ENCODE measurements at regions not wholly inside any gene's neighbourhood (a gene's known extent, or its start where the extent isn't known, plus 50 kb on each side); places are given as distances from the start of the nearest gene placed in this dataset.

DNA sequence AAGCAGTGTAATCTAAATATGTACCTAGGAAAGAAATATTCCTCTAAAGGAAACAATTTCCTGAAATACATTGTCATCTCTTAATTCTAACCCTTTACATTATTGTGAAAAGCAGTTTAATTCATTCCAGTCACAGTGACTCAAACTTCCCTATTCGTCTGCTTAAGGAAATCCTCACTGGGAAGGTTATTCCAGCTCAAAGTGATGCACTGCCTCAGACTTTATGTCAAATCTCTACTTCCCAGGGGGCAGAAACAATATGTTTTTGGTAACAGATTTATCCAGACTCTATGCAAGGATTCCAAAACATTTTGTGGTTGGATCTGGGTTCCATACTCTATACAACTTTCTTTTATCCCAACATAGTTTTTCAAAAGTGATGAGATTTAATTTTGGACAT lies 145.2 kb downstream of the NTMT2 start:
- TF ChIP-seq, protein P1, sequence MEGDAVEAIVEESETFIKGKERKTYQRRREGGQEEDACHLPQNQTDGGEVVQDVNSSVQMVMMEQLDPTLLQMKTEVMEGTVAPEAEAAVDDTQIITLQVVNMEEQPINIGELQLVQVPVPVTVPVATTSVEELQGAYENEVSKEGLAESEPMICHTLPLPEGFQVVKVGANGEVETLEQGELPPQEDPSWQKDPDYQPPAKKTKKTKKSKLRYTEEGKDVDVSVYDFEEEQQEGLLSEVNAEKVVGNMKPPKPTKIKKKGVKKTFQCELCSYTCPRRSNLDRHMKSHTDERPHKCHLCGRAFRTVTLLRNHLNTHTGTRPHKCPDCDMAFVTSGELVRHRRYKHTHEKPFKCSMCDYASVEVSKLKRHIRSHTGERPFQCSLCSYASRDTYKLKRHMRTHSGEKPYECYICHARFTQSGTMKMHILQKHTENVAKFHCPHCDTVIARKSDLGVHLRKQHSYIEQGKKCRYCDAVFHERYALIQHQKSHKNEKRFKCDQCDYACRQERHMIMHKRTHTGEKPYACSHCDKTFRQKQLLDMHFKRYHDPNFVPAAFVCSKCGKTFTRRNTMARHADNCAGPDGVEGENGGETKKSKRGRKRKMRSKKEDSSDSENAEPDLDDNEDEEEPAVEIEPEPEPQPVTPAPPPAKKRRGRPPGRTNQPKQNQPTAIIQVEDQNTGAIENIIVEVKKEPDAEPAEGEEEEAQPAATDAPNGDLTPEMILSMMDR (IDR thresholded peaks at IDR 0.05), result no peak
- TF ChIP-seq POLR2A (IDR thresholded peaks at IDR 0.05), result no peak

Measured in heart left ventricle (tissue), 13 donors.